CD14-positive monocyte (primary cell): ENCODE measurements at regions not wholly inside any gene's neighbourhood (a gene's known extent, or its start where the extent isn't known, plus 50 kb on each side); places are given as distances from the start of the nearest gene placed in this dataset.

Experiments used
- DNase-seq, 3 donors: peaks; one replicate each; pipeline ENCODE4 v3.0.0-alpha.2; 2011 to 2022
- H2AFZ ChIP-seq: 2 replicates; pipeline ENCODE4 v1.6.0; 2012; ENCODE audit warnings: mild to moderate bottlenecking, low read depth, low read length, inconsistent platforms; ENCODE audit not compliant: insufficient read depth, poor library complexity, severe bottlenecking
- H3K27ac ChIP-seq, 2 donors: 1 replicate in 1 of 2; 2 replicates in 1 of 2; pipeline ENCODE4 v1.5.1; 2012 to 2013; ENCODE audit warnings: low read length in 2 of 2, control low read depth in 1 of 2, inconsistent platforms in 1 of 2, low read depth in 1 of 2, mild to moderate bottlenecking in 1 of 2
- H3K27me3 ChIP-seq, 2 donors: one replicate each; pipeline versions ENCODE4 v1.6.0 to v1.6.1; 2011 to 2013; ENCODE audit warnings: low read length in 2 of 2; ENCODE audit not compliant: control insufficient read depth in 2 of 2, insufficient read depth in 2 of 2
- H3K36me3 ChIP-seq, 2 donors: replicated peaks in 1 of 2; 1 replicate in 1 of 2; 2 replicates in 1 of 2; pipeline versions ENCODE4 v1.5.1 to v1.6.1; 2012 to 2013; ENCODE audit warnings: low read length in 2 of 2, control low read depth in 1 of 2, inconsistent platforms in 1 of 2, mild to moderate bottlenecking in 1 of 2; ENCODE audit not compliant: insufficient read depth in 2 of 2, control insufficient read depth in 1 of 2
- H3K4me1 ChIP-seq, 2 donors: 1 replicate in 1 of 2; 2 replicates in 1 of 2; pipeline versions ENCODE4 v1.5.1 to v1.6.1; 2012 to 2013; ENCODE audit warnings: low read length in 2 of 2, control low read depth in 1 of 2, inconsistent platforms in 1 of 2, mild to moderate bottlenecking in 1 of 2, moderate library complexity in 1 of 2; ENCODE audit not compliant: insufficient read depth in 2 of 2, control insufficient read depth in 1 of 2
- H3K4me2 ChIP-seq: replicated peaks from 2 replicates; pipeline ENCODE3; 2012; ENCODE audit warnings: low read length, moderate library complexity, mild to moderate bottlenecking; ENCODE audit not compliant: poor library complexity, severe bottlenecking; ENCODE audit errors: extremely low read depth
- H3K4me3 ChIP-seq, 3 experiments: fragments of 200-600 bp in 1 of 3; sonication (generic) in 1 of 3; replicated peaks in 1 of 3; 1 replicate in 2 of 3; 2 replicates in 1 of 3; pipeline ENCODE4 v1.5.1; 2011 to 2013; ENCODE audit warnings: low read length in 3 of 3, mild to moderate bottlenecking in 3 of 3, control low read depth in 2 of 3, low read depth in 2 of 3, inconsistent platforms in 1 of 3, moderate library complexity in 1 of 3
- H3K79me2 ChIP-seq: 2 replicates; pipeline ENCODE4 v1.6.0; 2012; ENCODE audit warnings: mild to moderate bottlenecking, control low read depth, inconsistent platforms, low read length, moderate library complexity; ENCODE audit not compliant: insufficient read depth
- H3K9ac ChIP-seq: 2 replicates; pipeline ENCODE4 v1.6.0; 2017; ENCODE audit warnings: low read length, mild to moderate bottlenecking; ENCODE audit not compliant: insufficient read depth, poor library complexity, severe bottlenecking
- H3K9me3 ChIP-seq, 2 donors: replicated peaks in 1 of 2; 1 replicate in 1 of 2; 2 replicates in 1 of 2; pipeline versions ENCODE4 v1.5.1 to v1.6.1; 2012 to 2013; ENCODE audit warnings: low read length in 2 of 2, control low read depth in 1 of 2; ENCODE audit not compliant: control insufficient read depth in 1 of 2, insufficient read depth in 1 of 2
- H4K20me1 ChIP-seq: 2 replicates; pipeline ENCODE4 v1.6.0; 2012; ENCODE audit warnings: mild to moderate bottlenecking, low read length, control low read depth, moderate library complexity; ENCODE audit not compliant: insufficient read depth
- H3K27ac Mint-ChIP-seq, 7 donors: one replicate each; pipeline ENCODE4 v1.8.0; 2020; ENCODE audit warnings: mild to moderate bottlenecking in 7 of 7, mixed read lengths in 7 of 7, moderate library complexity in 6 of 7, inconsistent platforms in 2 of 7
- H3K27me3 Mint-ChIP-seq, 3 donors: one replicate each; pipeline ENCODE4 v1.8.0; 2021 to 2022; ENCODE audit warnings: low read depth in 3 of 3, mild to moderate bottlenecking in 3 of 3, mixed read lengths in 3 of 3, moderate library complexity in 3 of 3, inconsistent platforms in 1 of 3
- H3K36me3 Mint-ChIP-seq, 2 donors: one replicate each; pipeline ENCODE4 v1.8.0; 2020; ENCODE audit warnings: mixed read lengths in 2 of 2, inconsistent platforms in 1 of 2, mild to moderate bottlenecking in 1 of 2
- H3K4me1 Mint-ChIP-seq: one replicate; pipeline ENCODE4 v1.8.0; 2020; ENCODE audit warnings: mild to moderate bottlenecking, mixed read lengths
- H3K4me3 Mint-ChIP-seq, 2 donors: one replicate each; pipeline ENCODE4 v1.8.0; 2020; ENCODE audit warnings: mild to moderate bottlenecking in 2 of 2, mixed read lengths in 2 of 2, moderate library complexity in 1 of 2
- H3K9me3 Mint-ChIP-seq, 7 donors: one replicate each; pipeline ENCODE4 v1.8.0; 2020 to 2022; ENCODE audit warnings: mixed read lengths in 7 of 7, mild to moderate bottlenecking in 6 of 7, moderate library complexity in 6 of 7, inconsistent platforms in 2 of 7
- WGBS: methylation state at CpG from one replicate; pipeline ENCODE4 v1.1.5; 2013; ENCODE audit warnings: missing lambda C conversion rate; ENCODE audit not compliant: insufficient coverage; 5-methylcytosine and 5-hydroxymethylcytosine counted together
- intact Hi-C, 2 donors: fragments of 100-400 bp; cut with micrococcal nuclease; formaldehyde crosslinking; loops; one replicate each; pipeline versions ENCODE4 v1.15.0 to v1.15.1; 2023
- TF ChIP-seq, protein P1 (sequence below): fragments of 200-600 bp; IDR thresholded peaks from one replicate; pipeline ENCODE4 v1.8.0; 2022; ENCODE audit warnings: antibody characterized with exemption, mild to moderate bottlenecking

DNA sequence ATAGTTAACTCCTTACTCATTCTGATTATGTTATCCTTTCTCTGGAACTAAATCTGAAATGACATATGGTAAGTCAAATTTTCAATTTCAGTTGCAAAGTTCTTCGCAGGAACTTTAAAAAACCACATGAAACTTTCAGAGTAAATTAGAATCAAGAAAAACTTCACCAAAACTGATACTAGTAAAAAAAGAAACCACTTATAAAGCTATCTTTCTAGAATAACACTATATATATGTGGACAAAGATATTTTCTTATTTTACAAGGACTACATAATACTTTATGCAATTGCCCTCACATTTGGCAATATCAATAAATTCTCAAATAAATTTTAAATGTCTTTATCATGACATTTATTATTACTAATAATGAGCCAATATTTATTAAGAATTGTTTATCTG is 1847.1 kb upstream of the NUDT12 start:
- H3K4me1 Mint-ChIP-seq, result no peaks in the 10 kb centered on the region
- peaks cover 0 to 19% (median 11%) of the 10 kb centered on the region in 7 donors for H3K9me3 Mint-ChIP-seq
- Histone ChIP-seq H3K27ac (no peak overlapping the region), H4K20me1 (no peaks in the 10 kb centered on the region), H2AFZ (no peak overlapping the region), H3K4me2 (no peak overlapping the region), H3K4me1 (no peaks in the 10 kb centered on the region), H3K79me2 (no peaks in the 10 kb centered on the region), H3K36me3 (no peaks in the 10 kb centered on the region), H3K9ac (no peak overlapping the region), H3K9me3 (peaks cover 11 to 18% of the 10 kb centered on the region in 2 donors), H3K4me3 (no peak overlapping the region), H3K27me3 (no peaks in the 10 kb centered on the region)
- DNase-seq, result no peak
- H3K27ac Mint-ChIP-seq, result no peak overlapping the region
- no peak overlapping the region for H3K4me3 Mint-ChIP-seq
- no CpG with 5 or more reads among the region's 1 CpG for WGBS
- intact Hi-C loops, result no loop called here
- TF ChIP-seq, protein P1, sequence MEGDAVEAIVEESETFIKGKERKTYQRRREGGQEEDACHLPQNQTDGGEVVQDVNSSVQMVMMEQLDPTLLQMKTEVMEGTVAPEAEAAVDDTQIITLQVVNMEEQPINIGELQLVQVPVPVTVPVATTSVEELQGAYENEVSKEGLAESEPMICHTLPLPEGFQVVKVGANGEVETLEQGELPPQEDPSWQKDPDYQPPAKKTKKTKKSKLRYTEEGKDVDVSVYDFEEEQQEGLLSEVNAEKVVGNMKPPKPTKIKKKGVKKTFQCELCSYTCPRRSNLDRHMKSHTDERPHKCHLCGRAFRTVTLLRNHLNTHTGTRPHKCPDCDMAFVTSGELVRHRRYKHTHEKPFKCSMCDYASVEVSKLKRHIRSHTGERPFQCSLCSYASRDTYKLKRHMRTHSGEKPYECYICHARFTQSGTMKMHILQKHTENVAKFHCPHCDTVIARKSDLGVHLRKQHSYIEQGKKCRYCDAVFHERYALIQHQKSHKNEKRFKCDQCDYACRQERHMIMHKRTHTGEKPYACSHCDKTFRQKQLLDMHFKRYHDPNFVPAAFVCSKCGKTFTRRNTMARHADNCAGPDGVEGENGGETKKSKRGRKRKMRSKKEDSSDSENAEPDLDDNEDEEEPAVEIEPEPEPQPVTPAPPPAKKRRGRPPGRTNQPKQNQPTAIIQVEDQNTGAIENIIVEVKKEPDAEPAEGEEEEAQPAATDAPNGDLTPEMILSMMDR, result no peak
- H3K27me3 Mint-ChIP-seq, result no peaks in the 10 kb centered on the region
- H3K36me3 Mint-ChIP-seq, result no peaks in the 10 kb centered on the region

DNA sequence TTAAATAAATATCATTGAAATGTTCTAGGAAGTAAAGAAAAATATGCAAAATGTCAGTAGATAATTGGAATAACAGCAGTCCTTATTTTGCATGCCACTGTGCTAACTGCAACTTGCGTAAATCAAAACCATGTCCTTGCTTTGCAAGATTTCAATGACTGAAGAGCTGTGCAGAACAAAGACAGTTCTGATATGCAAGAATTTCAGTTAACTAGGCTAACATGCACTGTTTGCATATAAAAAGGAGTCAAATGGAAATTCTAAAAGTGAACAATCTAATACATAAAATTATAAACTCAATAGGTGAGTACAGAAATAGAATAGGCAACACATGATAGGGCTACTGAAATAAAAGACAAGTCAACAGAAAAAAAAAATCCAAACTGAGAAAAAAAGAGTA is 1844.6 kb upstream of the NUDT12 start:
- no peaks in the 10 kb centered on the region for H3K27me3 ChIP-seq
- H3K79me2 ChIP-seq, result no peaks in the 10 kb centered on the region
- H4K20me1 ChIP-seq, result no peaks in the 10 kb centered on the region
- Mint-ChIP-seq H3K27ac (no peak overlapping the region), H3K27me3 (no peaks in the 10 kb centered on the region), H3K9me3 (peaks cover 0 to 7% (median 0%) of the 10 kb centered on the region in 7 donors), H3K4me3 (no peak overlapping the region), H3K36me3 (no peaks in the 10 kb centered on the region), H3K4me1 (no peaks in the 10 kb centered on the region)
- no peaks in the 10 kb centered on the region for H3K36me3 ChIP-seq
- no peak overlapping the region for H3K27ac ChIP-seq
- no peak overlapping the region for H3K4me2 ChIP-seq
- H3K4me1 ChIP-seq, result no peaks in the 10 kb centered on the region
- no peak for DNase-seq
- WGBS, result 86% methylated on average over 1 of the region's 1 CpG
- no peak overlapping the region for H3K9ac ChIP-seq
- no peak overlapping the region for H2AFZ ChIP-seq
- TF ChIP-seq, protein P1, result no peak
- peaks cover 0 to 4% of the 10 kb centered on the region in 2 donors for H3K9me3 ChIP-seq
- no peak overlapping the region for H3K4me3 ChIP-seq
- intact Hi-C loops, result no loop called here
